H9 (cell line): ENCODE measurements at regions not wholly inside any gene's neighbourhood (a gene's known extent, or its start where the extent isn't known, plus 50 kb on each side); places are given as distances from the start of the nearest gene placed in this dataset.

Experiments used
- DNase-seq: peaks from one replicate; pipeline ENCODE4 v3.0.0-alpha.2; 2017
- H2AFZ ChIP-seq: one replicate; pipeline ENCODE4 v1.6.1; 2013; ENCODE audit warnings: mild to moderate bottlenecking, low read length, control low read depth, moderate library complexity
- H2AK5ac ChIP-seq: 2 replicates; pipeline ENCODE4 v1.6.1; 2013; ENCODE audit warnings: low read length, control low read depth, mixed read lengths; ENCODE audit not compliant: insufficient read length
- H2BK120ac ChIP-seq: one replicate; pipeline ENCODE4 v1.6.1; 2013; ENCODE audit warnings: low read depth, mild to moderate bottlenecking, low read length, control low read depth, inconsistent platforms; ENCODE audit not compliant: poor library complexity, severe bottlenecking
- H2BK12ac ChIP-seq: 2 replicates; pipeline ENCODE4 v1.6.1; 2013; ENCODE audit warnings: low read length, control low read depth, mixed read lengths, low read depth; ENCODE audit not compliant: insufficient read length
- H2BK15ac ChIP-seq: 2 replicates; pipeline ENCODE4 v1.6.1; 2013; ENCODE audit warnings: low read depth, low read length, control low read depth
- H2BK20ac ChIP-seq: one replicate; pipeline ENCODE4 v1.6.1; 2013; ENCODE audit warnings: low read depth, mild to moderate bottlenecking, low read length, control low read depth, inconsistent platforms; ENCODE audit not compliant: poor library complexity, severe bottlenecking
- H2BK5ac ChIP-seq: 2 replicates; pipeline ENCODE4 v1.6.1; 2013; ENCODE audit warnings: low read length, control low read depth, mixed read lengths; ENCODE audit not compliant: insufficient read length
- H3K14ac ChIP-seq: 2 replicates; pipeline ENCODE4 v1.6.1; 2013; ENCODE audit warnings: low read length, control low read depth; ENCODE audit not compliant: insufficient read depth
- H3K18ac ChIP-seq: 2 replicates; pipeline ENCODE4 v1.6.1; 2013; ENCODE audit warnings: low read depth, mild to moderate bottlenecking, mixed read lengths, low read length, control low read depth; ENCODE audit not compliant: insufficient read length
- H3K23ac ChIP-seq: 2 replicates; pipeline ENCODE4 v1.6.1; 2013; ENCODE audit warnings: low read length, control low read depth, mixed read lengths, low read depth; ENCODE audit not compliant: insufficient read length
- H3K23me2 ChIP-seq: 2 replicates; pipeline ENCODE4 v1.6.1; 2013; ENCODE audit warnings: low read depth, mild to moderate bottlenecking, mixed read lengths, low read length, control low read depth; ENCODE audit not compliant: insufficient read length, poor library complexity, severe bottlenecking
- H3K27ac ChIP-seq: 2 replicates; pipeline ENCODE4 v1.5.1; 2013; ENCODE audit warnings: low read length, control low read depth, mixed read lengths, low read depth; ENCODE audit not compliant: insufficient read length
- H3K27me3 ChIP-seq: 2 replicates; pipeline ENCODE4 v1.6.1; 2013; ENCODE audit warnings: low read length, control low read depth, inconsistent platforms; ENCODE audit not compliant: insufficient read depth
- H3K4ac ChIP-seq: 2 replicates; pipeline ENCODE4 v1.6.1; 2013; ENCODE audit warnings: low read depth, mild to moderate bottlenecking, control low read depth, inconsistent platforms, low read length, moderate library complexity
- H3K4me1 ChIP-seq: 2 replicates; pipeline ENCODE4 v1.6.1; 2013; ENCODE audit warnings: low read length, control low read depth, inconsistent platforms; ENCODE audit not compliant: insufficient read depth
- H3K4me2 ChIP-seq: 2 replicates; pipeline ENCODE4 v1.6.1; 2013; ENCODE audit warnings: low read length, control low read depth, mixed read lengths; ENCODE audit not compliant: insufficient read length, insufficient read depth
- H3K56ac ChIP-seq: 2 replicates; pipeline ENCODE4 v1.6.1; 2013; ENCODE audit warnings: low read depth, mild to moderate bottlenecking, mixed read lengths, low read length, control low read depth; ENCODE audit not compliant: insufficient read length
- H3K79me1 ChIP-seq: 2 replicates; pipeline ENCODE4 v1.6.1; 2013; ENCODE audit warnings: low read depth, mild to moderate bottlenecking, moderate library complexity, low read length, control low read depth, inconsistent platforms; ENCODE audit not compliant: insufficient read depth, poor library complexity, severe bottlenecking
- H3K79me2 ChIP-seq: 2 replicates; pipeline ENCODE4 v1.6.1; 2013; ENCODE audit warnings: low read length, control low read depth, inconsistent platforms; ENCODE audit not compliant: insufficient read depth
- H3K9ac ChIP-seq: 2 replicates; pipeline ENCODE4 v1.6.1; 2013; ENCODE audit warnings: low read length, control low read depth, mixed read lengths; ENCODE audit not compliant: insufficient read length; ENCODE audit errors: extremely low read depth
- H3K9me3 ChIP-seq: one replicate; pipeline ENCODE4 v1.6.1; 2013; ENCODE audit warnings: low read depth, low read length, inconsistent platforms; ENCODE audit not compliant: control insufficient read depth
- H3T11ph ChIP-seq: one replicate; pipeline ENCODE4 v1.6.1; 2013; ENCODE audit warnings: mild to moderate bottlenecking, low read length, control low read depth, inconsistent platforms
- H4K20me1 ChIP-seq: one replicate; pipeline ENCODE4 v1.6.1; 2013; ENCODE audit not compliant: control insufficient read depth, insufficient read length, insufficient read depth
- H4K5ac ChIP-seq: 2 replicates; pipeline ENCODE4 v1.6.1; 2013; ENCODE audit warnings: low read depth, mild to moderate bottlenecking, mixed read lengths, low read length, control low read depth; ENCODE audit not compliant: insufficient read length
- H4K8ac ChIP-seq: replicated peaks from 2 replicates; pipeline ENCODE4 v1.6.1; 2013; ENCODE audit warnings: low read length, control low read depth, mixed read lengths, low read depth; ENCODE audit not compliant: insufficient read length
- H4K91ac ChIP-seq: 2 replicates; pipeline ENCODE4 v1.6.1; 2013; ENCODE audit warnings: low read depth, mild to moderate bottlenecking, moderate library complexity, mixed read lengths, low read length, control low read depth; ENCODE audit not compliant: insufficient read length
- H3K27ac Mint-ChIP-seq, 3 experiments: 2 replicates in 2 of 3; 3 replicates in 1 of 3; pipeline ENCODE4 v1.8.0; 2020 to 2021; ENCODE audit warnings: mixed read lengths in 3 of 3, mild to moderate bottlenecking in 1 of 3, moderate library complexity in 1 of 3
- H3K27me3 Mint-ChIP-seq: 2 replicates; pipeline ENCODE4 v1.8.0; 2021; ENCODE audit warnings: low read depth, mild to moderate bottlenecking, moderate library complexity, mixed read lengths
- H3K36me3 Mint-ChIP-seq, 3 experiments: 2 replicates in 2 of 3; 3 replicates in 1 of 3; pipeline ENCODE4 v1.8.0; 2020 to 2021; ENCODE audit warnings: low read depth in 3 of 3, mixed read lengths in 3 of 3; ENCODE audit not compliant: insufficient read depth in 1 of 3
- H3K4me1 Mint-ChIP-seq, 2 experiments: 2 replicates each; pipeline ENCODE4 v1.8.0; 2020; ENCODE audit warnings: mixed read lengths in 2 of 2
- H3K4me3 Mint-ChIP-seq, 2 experiments: 2 replicates in 1 of 2; 3 replicates in 1 of 2; pipeline ENCODE4 v1.8.0; 2020 to 2021; ENCODE audit warnings: mild to moderate bottlenecking in 2 of 2, mixed read lengths in 2 of 2, moderate library complexity in 1 of 2
- H3K9me3 Mint-ChIP-seq, 2 experiments: 2 replicates in 1 of 2; 3 replicates in 1 of 2; pipeline ENCODE4 v1.8.0; 2020; ENCODE audit warnings: mild to moderate bottlenecking in 2 of 2, mixed read lengths in 2 of 2, moderate library complexity in 1 of 2
- WGBS: extraction: QIAGEN DNeasy Blood & Tissue Kit; methylation state at CpG from one replicate; pipeline ENCODE4 v1.1.7; 2013; ENCODE audit warnings: missing lambda C conversion rate, low lambda C conversion rate, mixed read lengths; ENCODE audit not compliant: insufficient read length; ENCODE audit errors: extremely low coverage; 5-methylcytosine and 5-hydroxymethylcytosine counted together
- TF ChIP-seq, protein P1 (sequence below): fragments of 200-600 bp; sonication (generic); conservative IDR thresholded peaks from 3 replicates; pipeline ENCODE4 v1.8.0; 2021; ENCODE audit warnings: antibody characterized with exemption, mild to moderate bottlenecking

DNA sequence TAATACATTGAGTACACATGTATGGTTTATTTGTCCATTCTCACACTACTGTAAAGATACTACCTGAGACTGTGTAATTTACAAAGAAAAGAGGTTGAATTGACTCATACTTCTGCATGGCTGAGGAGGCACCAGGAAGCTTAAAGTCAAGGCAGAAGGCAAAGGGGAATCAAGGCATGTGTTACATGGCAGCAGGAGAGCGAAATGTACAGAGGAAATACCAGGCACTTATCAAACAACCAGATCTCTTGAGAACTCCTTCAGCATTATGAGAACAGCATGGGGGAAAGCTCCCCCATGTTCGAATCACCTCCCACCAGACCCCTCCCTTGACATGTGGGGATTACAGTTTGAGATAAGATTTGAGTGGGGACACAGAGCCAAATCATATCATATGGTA is 666.3 kb downstream of the ZBBX start:
- no peaks in the 10 kb centered on the region for H3K4me1 ChIP-seq
- no peak overlapping the region for H3K14ac ChIP-seq
- H3K9ac ChIP-seq: no peak overlapping the region
- H3K9me3 ChIP-seq: no peaks in the 10 kb centered on the region
- H3K27ac ChIP-seq: no peak overlapping the region
- H3K9me3 Mint-ChIP-seq: peaks cover 0 to 3% of the 10 kb centered on the region in 2 experiments; a peak in 2 of 5 replicates
- H3K23me2 ChIP-seq: no peaks in the 10 kb centered on the region
- no peak overlapping the region for H3K4me2 ChIP-seq
- no peaks in the 10 kb centered on the region; a peak in 1 of 7 replicates for H3K36me3 Mint-ChIP-seq
- H3T11ph ChIP-seq: no peak overlapping the region
- no peak overlapping the region for H2AK5ac ChIP-seq
- TF ChIP-seq, protein P1, sequence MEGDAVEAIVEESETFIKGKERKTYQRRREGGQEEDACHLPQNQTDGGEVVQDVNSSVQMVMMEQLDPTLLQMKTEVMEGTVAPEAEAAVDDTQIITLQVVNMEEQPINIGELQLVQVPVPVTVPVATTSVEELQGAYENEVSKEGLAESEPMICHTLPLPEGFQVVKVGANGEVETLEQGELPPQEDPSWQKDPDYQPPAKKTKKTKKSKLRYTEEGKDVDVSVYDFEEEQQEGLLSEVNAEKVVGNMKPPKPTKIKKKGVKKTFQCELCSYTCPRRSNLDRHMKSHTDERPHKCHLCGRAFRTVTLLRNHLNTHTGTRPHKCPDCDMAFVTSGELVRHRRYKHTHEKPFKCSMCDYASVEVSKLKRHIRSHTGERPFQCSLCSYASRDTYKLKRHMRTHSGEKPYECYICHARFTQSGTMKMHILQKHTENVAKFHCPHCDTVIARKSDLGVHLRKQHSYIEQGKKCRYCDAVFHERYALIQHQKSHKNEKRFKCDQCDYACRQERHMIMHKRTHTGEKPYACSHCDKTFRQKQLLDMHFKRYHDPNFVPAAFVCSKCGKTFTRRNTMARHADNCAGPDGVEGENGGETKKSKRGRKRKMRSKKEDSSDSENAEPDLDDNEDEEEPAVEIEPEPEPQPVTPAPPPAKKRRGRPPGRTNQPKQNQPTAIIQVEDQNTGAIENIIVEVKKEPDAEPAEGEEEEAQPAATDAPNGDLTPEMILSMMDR: no peak
- H3K79me1 ChIP-seq: no peaks in the 10 kb centered on the region
- H2BK12ac ChIP-seq: no peak overlapping the region
- WGBS: no CpG with 5 or more reads among the region's 2 CpGs
- H3K4me3 Mint-ChIP-seq: no peak overlapping the region
- no peak overlapping the region for H2BK20ac ChIP-seq
- H3K56ac ChIP-seq: no peak overlapping the region
- no peak overlapping the region; a peak in 1 of 7 replicates for H3K27ac Mint-ChIP-seq
- no peak for DNase-seq
- H3K4ac ChIP-seq: no peak overlapping the region
- no peaks in the 10 kb centered on the region for H4K20me1 ChIP-seq
- H4K5ac ChIP-seq: no peak overlapping the region
- H2AFZ ChIP-seq: no peak overlapping the region
- H3K27me3 ChIP-seq: no peaks in the 10 kb centered on the region
- no peak overlapping the region for H4K8ac ChIP-seq
- no peaks in the 10 kb centered on the region for H3K27me3 Mint-ChIP-seq
- H3K23ac ChIP-seq: no peak overlapping the region
- no peak overlapping the region for H4K91ac ChIP-seq
- no peak overlapping the region for H3K18ac ChIP-seq
- no peaks in the 10 kb centered on the region for H3K79me2 ChIP-seq
- no peaks in the 10 kb centered on the region for H3K4me1 Mint-ChIP-seq
- no peak overlapping the region for H2BK120ac ChIP-seq
- H2BK5ac ChIP-seq: no peak overlapping the region
- H2BK15ac ChIP-seq: no peak overlapping the region
